Neural progenitor cell (in vitro differentiated cells): ENCODE measurements at regions not wholly inside any gene's neighbourhood (a gene's known extent, or its start where the extent isn't known, plus 50 kb on each side); places are given as distances from the start of the nearest gene placed in this dataset.
"Not testable (repeated sequence)": the region's sequence is repeated elsewhere in the genome, so short reads cannot be mapped to it uniquely, and the experiment has no call there.

Experiments used
- DNase-seq: peaks from one replicate; pipeline ENCODE4 v3.0.0-alpha.2; 2016; ENCODE audit warnings: low spot score
- H2AFZ ChIP-seq: fragments of 200-600 bp; sonication (generic); replicated peaks from 2 replicates; pipeline ENCODE4 v1.6.1; 2016; ENCODE audit warnings: antibody characterized with exemption
- H3F3A ChIP-seq: fragments of 200-600 bp; sonication (generic); 2 replicates; pipeline ENCODE4 v1.6.1; 2016; ENCODE audit warnings: antibody characterized with exemption, low read depth
- H3K27ac ChIP-seq: fragments of 200-600 bp; sonication (generic); 2 replicates; pipeline ENCODE4 v1.5.1; 2016; ENCODE audit warnings: mild to moderate bottlenecking
- H3K27me3 ChIP-seq: fragments of 200-600 bp; sonication (generic); 2 replicates; pipeline ENCODE4 v1.6.1; 2016; ENCODE audit warnings: mild to moderate bottlenecking, moderate library complexity
- H3K36me3 ChIP-seq: fragments of 200-600 bp; sonication (generic); 2 replicates; pipeline ENCODE4 v1.5.1; 2016
- H3K4me1 ChIP-seq: fragments of 200-600 bp; sonication (generic); 2 replicates; pipeline ENCODE4 v1.6.1; 2016; ENCODE audit warnings: mixed run types
- H3K4me2 ChIP-seq: fragments of 200-600 bp; sonication (generic); 2 replicates; pipeline ENCODE4 v1.6.1; 2016
- H3K4me3 ChIP-seq: fragments of 200-600 bp; sonication (generic); 2 replicates; pipeline ENCODE4 v1.5.1; 2016
- H3K79me2 ChIP-seq: fragments of 200-600 bp; sonication (generic); 2 replicates; pipeline ENCODE4 v1.6.1; 2016; ENCODE audit warnings: low read depth
- H3K9ac ChIP-seq: fragments of 200-600 bp; sonication (generic); 2 replicates; pipeline ENCODE4 v1.6.1; 2016
- H3K9me3 ChIP-seq: fragments of 200-600 bp; sonication (generic); 2 replicates; pipeline ENCODE4 v1.5.1; 2016; ENCODE audit warnings: low read depth
- H4K20me1 ChIP-seq: fragments of 200-600 bp; sonication (generic); 2 replicates; pipeline ENCODE4 v1.6.1; 2016; ENCODE audit warnings: low read depth
- H3K27ac Mint-ChIP-seq: 3 replicates; pipeline ENCODE4 v1.8.0; 2021; ENCODE audit warnings: mixed read lengths
- H3K27me3 Mint-ChIP-seq: 2 replicates; pipeline ENCODE4 v1.8.0; 2022; ENCODE audit warnings: low read depth, mild to moderate bottlenecking, inconsistent platforms, moderate library complexity, mixed read lengths; ENCODE audit not compliant: insufficient read depth
- H3K36me3 Mint-ChIP-seq: 3 replicates; pipeline ENCODE4 v1.8.0; 2021; ENCODE audit warnings: mixed read lengths
- H3K4me1 Mint-ChIP-seq: 3 replicates; pipeline ENCODE4 v1.8.0; 2021; ENCODE audit warnings: mixed read lengths
- H3K4me3 Mint-ChIP-seq: 3 replicates; pipeline ENCODE4 v1.8.0; 2021; ENCODE audit warnings: mild to moderate bottlenecking, moderate library complexity, mixed read lengths
- H3K9me3 Mint-ChIP-seq: 3 replicates; pipeline ENCODE4 v1.8.0; 2020; ENCODE audit warnings: mixed read lengths
- CTCF ChIP-seq: fragments of 200-600 bp; sonication (generic); IDR thresholded peaks from 2 replicates; pipeline ENCODE4 v1.5.1; 2017; ENCODE audit warnings: antibody characterized with exemption, mild to moderate bottlenecking
- EZH2 ChIP-seq: fragments of 200-600 bp; sonication (generic); IDR thresholded peaks from 2 replicates; pipeline ENCODE4 v1.6.1; 2017; ENCODE audit warnings: antibody characterized with exemption, mild to moderate bottlenecking, moderate library complexity
- EZH2phosphoT487 ChIP-seq: fragments of 200-600 bp; sonication (generic); IDR thresholded peaks from 2 replicates; pipeline ENCODE4 v1.6.1; 2017; ENCODE audit warnings: antibody characterized with exemption

GRCh38 chr1:121458291-121459048 is 273.7 kb downstream of the SRGAP2C start:
- no peak for DNase-seq
- no peak overlapping the region for H3K4me3 Mint-ChIP-seq
- Histone ChIP-seq H3K4me2 (no peak overlapping the region), H3K9me3 (no peaks in the 10 kb centered on the region), H3K4me1 (no peaks in the 10 kb centered on the region), H3K4me3 (no peak overlapping the region), H3F3A (no peaks in the 10 kb centered on the region), H3K27me3 (no peaks in the 10 kb centered on the region), H3K27ac (no peak overlapping the region), H3K36me3 (no peaks in the 10 kb centered on the region), H2AFZ (no peak overlapping the region), H3K9ac (no peak overlapping the region), H3K79me2 (no peaks in the 10 kb centered on the region), H4K20me1 (no peaks in the 10 kb centered on the region)
- no peak overlapping the region for H3K27ac Mint-ChIP-seq
- H3K27me3 Mint-ChIP-seq: no peaks in the 10 kb centered on the region
- TF ChIP-seq CTCF (no peak), EZH2 (no peak), EZH2phosphoT487 (no peak)
- H3K36me3 Mint-ChIP-seq: no peaks in the 10 kb centered on the region
- H3K9me3 Mint-ChIP-seq: no peaks in the 10 kb centered on the region
- no peaks in the 10 kb centered on the region for H3K4me1 Mint-ChIP-seq

GRCh38 chr1:121459235-121459634 is 274.5 kb downstream of the SRGAP2C start:
- no peak overlapping the region for H3K4me2 ChIP-seq

GRCh38 chr1:121469395-121469794 is 284.6 kb downstream of the SRGAP2C start:
- peaks cover 14% of the 10 kb centered on the region for H3K9me3 Mint-ChIP-seq
- H2AFZ ChIP-seq, H3K27me3 ChIP-seq, DNase-seq, H3K36me3 ChIP-seq, H3K4me2 ChIP-seq, H3K4me1 ChIP-seq, H4K20me1 ChIP-seq, H3K27ac ChIP-seq, H3K4me3 ChIP-seq, H3F3A ChIP-seq, H3K79me2 ChIP-seq, H3K27ac Mint-ChIP-seq, H3K9me3 ChIP-seq, H3K4me1 Mint-ChIP-seq, H3K36me3 Mint-ChIP-seq, H3K27me3 Mint-ChIP-seq, H3K4me3 Mint-ChIP-seq, H3K9ac ChIP-seq: not testable (repeated sequence)

More at GRCh38 chr1:121459235-121459634, 274.5 kb downstream of the SRGAP2C start:
- no peaks in the 10 kb centered on the region for H3K36me3 Mint-ChIP-seq
- no peak for DNase-seq
- Histone ChIP-seq H2AFZ (no peak overlapping the region), H3F3A (no peaks in the 10 kb centered on the region), H4K20me1 (no peaks in the 10 kb centered on the region), H3K9ac (no peak overlapping the region), H3K9me3 (no peaks in the 10 kb centered on the region), H3K27me3 (no peaks in the 10 kb centered on the region), H3K27ac (no peak overlapping the region), H3K36me3 (no peaks in the 10 kb centered on the region), H3K79me2 (no peaks in the 10 kb centered on the region), H3K4me3 (no peak overlapping the region), H3K4me1 (no peaks in the 10 kb centered on the region)
- no peaks in the 10 kb centered on the region for H3K4me1 Mint-ChIP-seq
- no peak overlapping the region for H3K27ac Mint-ChIP-seq
- H3K27me3 Mint-ChIP-seq: no peaks in the 10 kb centered on the region
- TF ChIP-seq CTCF: no peak
- no peak for TF ChIP-seq EZH2phosphoT487
- TF ChIP-seq EZH2: no peak
- H3K4me3 Mint-ChIP-seq: no peak overlapping the region
- no peaks in the 10 kb centered on the region for H3K9me3 Mint-ChIP-seq

GRCh38 chr1:121470401-121470800 is 285.6 kb downstream of the SRGAP2C start:
- peaks cover 14% of the 10 kb centered on the region for H3K9me3 Mint-ChIP-seq
- H3K27me3 ChIP-seq, H3K36me3 Mint-ChIP-seq, H3K4me3 ChIP-seq, H3K9me3 ChIP-seq, H3K4me1 Mint-ChIP-seq, H3K9ac ChIP-seq, H3F3A ChIP-seq, H3K4me2 ChIP-seq, DNase-seq, H2AFZ ChIP-seq, H3K4me1 ChIP-seq, H3K27ac Mint-ChIP-seq, H3K27ac ChIP-seq, H4K20me1 ChIP-seq, H3K27me3 Mint-ChIP-seq, H3K36me3 ChIP-seq, H3K4me3 Mint-ChIP-seq, H3K79me2 ChIP-seq: not testable (repeated sequence)
